HepG2 (cell line): ENCODE measurements at regions not wholly inside any gene's neighbourhood (a gene's known extent, or its start where the extent isn't known, plus 50 kb on each side); places are given as distances from the start of the nearest gene placed in this dataset.

Source experiments
- E2F2 ChIP-seq: sonication (generic); formaldehyde crosslinking; IDR thresholded peaks from 2 replicates; pipeline ENCODE4 v1.4.0; 2020; ENCODE audit warnings: missing genetic modification reagents, borderline replicate concordance
- FOXJ3 ChIP-seq: sonication (generic); formaldehyde crosslinking; IDR thresholded peaks from 2 replicates; pipeline ENCODE4 v1.4.0; 2020; ENCODE audit warnings: missing genetic modification reagents, mild to moderate bottlenecking, borderline replicate concordance
- KLF16 ChIP-seq, 2 experiments: sonication (generic) in 1 of 2; formaldehyde crosslinking in 1 of 2; IDR thresholded peaks; 2 replicates each; pipeline versions ENCODE4 v1.6.1 to v1.8.0; 2016 to 2023; ENCODE audit warnings: missing genetic modification reagents in 2 of 2, missing compliant biosample characterization in 1 of 2
- PHF8 ChIP-seq: sonication (generic); formaldehyde crosslinking; IDR thresholded peaks from 2 replicates; pipeline ENCODE4 v1.5.0; 2020; ENCODE audit warnings: missing genetic modification reagents
- TMF1 ChIP-seq: sonication (generic); formaldehyde crosslinking; IDR thresholded peaks from 2 replicates; pipeline ENCODE4 v1.8.1; 2022; ENCODE audit warnings: low read depth, missing genetic modification reagents
- ZNF24 ChIP-seq: fragments of 450-650 bp; IDR thresholded peaks from 2 replicates; pipeline ENCODE4 v1.6.1; 2017; ENCODE audit warnings: antibody characterized with exemption, mild to moderate bottlenecking
- ZNF326 ChIP-seq: sonication (generic); formaldehyde crosslinking; IDR thresholded peaks from 2 replicates; pipeline ENCODE4 v1.4.0; 2020; ENCODE audit warnings: missing genetic modification reagents, borderline replicate concordance
- ZNF331 ChIP-seq: sonication (generic); formaldehyde crosslinking; IDR thresholded peaks from 2 replicates; pipeline ENCODE4 v1.4.0; 2020; ENCODE audit warnings: missing genetic modification reagents
- ZNF790 ChIP-seq: sonication (generic); formaldehyde crosslinking; IDR thresholded peaks from 2 replicates; pipeline ENCODE4 v1.8.0; 2022; ENCODE audit warnings: missing genetic modification reagents, mild to moderate bottlenecking, borderline replicate concordance
- TF ChIP-seq, protein P1 (sequence below), 2 experiments: IDR thresholded peaks; 2 replicates each; pipeline ENCODE4 v1.6.1; 2011 to 2012; ENCODE audit warnings: low read length in 2 of 2, borderline replicate concordance in 1 of 2, low read depth in 1 of 2, mild to moderate bottlenecking in 1 of 2, moderate library complexity in 1 of 2

DNA sequence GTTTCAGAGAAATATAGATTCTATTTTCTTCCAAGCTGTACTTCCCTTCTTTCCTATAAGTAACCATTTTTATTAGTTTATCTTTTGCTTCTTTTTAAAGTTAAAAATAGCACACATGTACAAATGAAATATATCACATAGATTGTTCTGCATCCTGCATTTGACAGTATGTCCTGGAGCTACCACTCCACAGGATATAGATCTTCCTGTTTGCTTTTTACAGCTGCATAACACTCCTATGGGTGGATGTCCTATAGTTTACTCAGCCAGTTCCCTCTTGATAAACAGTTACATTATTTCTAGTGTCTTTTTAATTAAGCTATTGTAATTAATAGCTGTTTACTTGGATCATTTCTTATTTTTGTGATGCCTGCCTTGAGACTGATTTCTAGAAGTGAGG is 301.6 kb upstream of the DDX53 start:
- TF ChIP-seq FOXJ3 (CRISPR knock-in tag) (no peak), PHF8 (CRISPR knock-in tag) (no peak), ZNF790 (CRISPR knock-in tag) (no peak), TMF1 (CRISPR knock-in tag) (no peak), ZNF24 (no peak), KLF16 (CRISPR knock-in tag; IDR thresholded peaks at IDR 0.05) (no peak), ZNF326 (no peak), E2F2 (CRISPR knock-in tag) (no peak), ZNF331 (no peak)
- TF ChIP-seq, protein P1, sequence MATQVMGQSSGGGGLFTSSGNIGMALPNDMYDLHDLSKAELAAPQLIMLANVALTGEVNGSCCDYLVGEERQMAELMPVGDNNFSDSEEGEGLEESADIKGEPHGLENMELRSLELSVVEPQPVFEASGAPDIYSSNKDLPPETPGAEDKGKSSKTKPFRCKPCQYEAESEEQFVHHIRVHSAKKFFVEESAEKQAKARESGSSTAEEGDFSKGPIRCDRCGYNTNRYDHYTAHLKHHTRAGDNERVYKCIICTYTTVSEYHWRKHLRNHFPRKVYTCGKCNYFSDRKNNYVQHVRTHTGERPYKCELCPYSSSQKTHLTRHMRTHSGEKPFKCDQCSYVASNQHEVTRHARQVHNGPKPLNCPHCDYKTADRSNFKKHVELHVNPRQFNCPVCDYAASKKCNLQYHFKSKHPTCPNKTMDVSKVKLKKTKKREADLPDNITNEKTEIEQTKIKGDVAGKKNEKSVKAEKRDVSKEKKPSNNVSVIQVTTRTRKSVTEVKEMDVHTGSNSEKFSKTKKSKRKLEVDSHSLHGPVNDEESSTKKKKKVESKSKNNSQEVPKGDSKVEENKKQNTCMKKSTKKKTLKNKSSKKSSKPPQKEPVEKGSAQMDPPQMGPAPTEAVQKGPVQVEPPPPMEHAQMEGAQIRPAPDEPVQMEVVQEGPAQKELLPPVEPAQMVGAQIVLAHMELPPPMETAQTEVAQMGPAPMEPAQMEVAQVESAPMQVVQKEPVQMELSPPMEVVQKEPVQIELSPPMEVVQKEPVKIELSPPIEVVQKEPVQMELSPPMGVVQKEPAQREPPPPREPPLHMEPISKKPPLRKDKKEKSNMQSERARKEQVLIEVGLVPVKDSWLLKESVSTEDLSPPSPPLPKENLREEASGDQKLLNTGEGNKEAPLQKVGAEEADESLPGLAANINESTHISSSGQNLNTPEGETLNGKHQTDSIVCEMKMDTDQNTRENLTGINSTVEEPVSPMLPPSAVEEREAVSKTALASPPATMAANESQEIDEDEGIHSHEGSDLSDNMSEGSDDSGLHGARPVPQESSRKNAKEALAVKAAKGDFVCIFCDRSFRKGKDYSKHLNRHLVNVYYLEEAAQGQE (IDR thresholded peaks at IDR 0.05; ENCODE audit: borderline replicate concordance in 1 of 2, low read depth in 1 of 2, low read length in 2 of 2), result no peak
